ENCODE measurements at regions not wholly inside any gene's neighbourhood (a gene's known extent, or its start where the extent isn't known, plus 50 kb on each side); places are given as distances from the start of the nearest gene placed in this dataset.
A peak's percentile ranks its signal among the peaks of the same experiment; 100 is the strongest.
"Not testable (repeated sequence)": the region's sequence is repeated elsewhere in the genome, so short reads cannot be mapped to it uniquely, and the experiment has no call there.

- H3K36me3 ChIP-seq (ENCODE audit: insufficient read depth); H4K20me1 ChIP-seq (ENCODE audit: insufficient read depth); H3K4me1 ChIP-seq (ENCODE audit: low read depth, poor library complexity, severe bottlenecking); H3K9ac ChIP-seq; H3K79me2 ChIP-seq (ENCODE audit: insufficient read depth, low read depth); H3K27me3 ChIP-seq (ENCODE audit: insufficient read depth, low read depth); H3K4me2 ChIP-seq; H3K27ac ChIP-seq; H3K4me3 ChIP-seq (IDR thresholded peaks at IDR 0.05; ENCODE audit: insufficient read depth, low read depth, low read length); H2AFZ ChIP-seq (ENCODE audit: low read depth): not testable (repeated sequence)
These were observed 290.3 kb upstream of the PLGLB1 start for GRCh38 chr2:87311896-87312441.

- Histone ChIP-seq H2AFZ (ENCODE audit: low read depth) (peak overlapping the region; percentile 59; the same call in 1 of the 2 replicates), H3K4me2 (peak overlapping the region; percentile 83; the same call in 1 of the 2 replicates)
- H3K4me3 ChIP-seq (IDR thresholded peaks at IDR 0.05; ENCODE audit: insufficient read depth, low read depth, low read length); H3K9ac ChIP-seq; H4K20me1 ChIP-seq (ENCODE audit: insufficient read depth); H3K79me2 ChIP-seq (ENCODE audit: insufficient read depth, low read depth); H3K4me1 ChIP-seq (ENCODE audit: low read depth, poor library complexity, severe bottlenecking); H3K27me3 ChIP-seq (ENCODE audit: insufficient read depth, low read depth); H3K36me3 ChIP-seq (ENCODE audit: insufficient read depth); H3K27ac ChIP-seq: not testable (repeated sequence)
These were observed 293.0 kb upstream of the PLGLB1 start for GRCh38 chr2:87314622-87315021.

GRCh38 chr2:87315183-87315902, 293.7 kb upstream of the PLGLB1 start:
- Histone ChIP-seq H3K4me2 (peak overlapping the region; percentile 83; the same call in 1 of the 2 replicates), H2AFZ (ENCODE audit: low read depth) (peak overlapping the region; percentile 59; the same call in 1 of the 2 replicates)
- not testable (repeated sequence) for H3K36me3 ChIP-seq (ENCODE audit: insufficient read depth); H3K4me3 ChIP-seq (IDR thresholded peaks at IDR 0.05; ENCODE audit: insufficient read depth, low read depth, low read length); H3K27ac ChIP-seq; H3K27me3 ChIP-seq (ENCODE audit: insufficient read depth, low read depth); H4K20me1 ChIP-seq (ENCODE audit: insufficient read depth); H3K9ac ChIP-seq; H3K79me2 ChIP-seq (ENCODE audit: insufficient read depth, low read depth); H3K4me1 ChIP-seq (ENCODE audit: low read depth, poor library complexity, severe bottlenecking)

GRCh38 chr2:87317193-87317592, 295.5 kb upstream of the PLGLB1 start:
- not testable (repeated sequence) for H3K9ac ChIP-seq; H3K27me3 ChIP-seq (ENCODE audit: insufficient read depth, low read depth); H4K20me1 ChIP-seq (ENCODE audit: insufficient read depth); H3K4me2 ChIP-seq; H3K27ac ChIP-seq; H3K4me3 ChIP-seq (IDR thresholded peaks at IDR 0.05; ENCODE audit: insufficient read depth, low read depth, low read length); H3K4me1 ChIP-seq (ENCODE audit: low read depth, poor library complexity, severe bottlenecking); H3K79me2 ChIP-seq (ENCODE audit: insufficient read depth, low read depth); H2AFZ ChIP-seq (ENCODE audit: low read depth); H3K36me3 ChIP-seq (ENCODE audit: insufficient read depth)

GRCh38 chr2:87318814-87319491, 297.3 kb upstream of the PLGLB1 start:
- not testable (repeated sequence) for H3K79me2 ChIP-seq (ENCODE audit: insufficient read depth, low read depth); H3K9ac ChIP-seq; H3K36me3 ChIP-seq (ENCODE audit: insufficient read depth); H3K4me1 ChIP-seq (ENCODE audit: low read depth, poor library complexity, severe bottlenecking); H4K20me1 ChIP-seq (ENCODE audit: insufficient read depth); H2AFZ ChIP-seq (ENCODE audit: low read depth); H3K4me3 ChIP-seq (IDR thresholded peaks at IDR 0.05; ENCODE audit: insufficient read depth, low read depth, low read length); H3K27me3 ChIP-seq (ENCODE audit: insufficient read depth, low read depth); H3K27ac ChIP-seq; H3K4me2 ChIP-seq

- H3K27me3 ChIP-seq (ENCODE audit: insufficient read depth, low read depth); H3K4me2 ChIP-seq; H3K4me1 ChIP-seq (ENCODE audit: low read depth, poor library complexity, severe bottlenecking); H3K9ac ChIP-seq; H3K79me2 ChIP-seq (ENCODE audit: insufficient read depth, low read depth); H3K27ac ChIP-seq; H4K20me1 ChIP-seq (ENCODE audit: insufficient read depth); H3K4me3 ChIP-seq (IDR thresholded peaks at IDR 0.05; ENCODE audit: insufficient read depth, low read depth, low read length); H2AFZ ChIP-seq (ENCODE audit: low read depth); H3K36me3 ChIP-seq (ENCODE audit: insufficient read depth): not testable (repeated sequence)
These were observed 298.1 kb upstream of the PLGLB1 start for GRCh38 chr2:87319705-87320104.

GRCh38 chr2:87321201-87321600, 299.6 kb upstream of the PLGLB1 start:
- H3K27me3 ChIP-seq (ENCODE audit: insufficient read depth, low read depth); H3K4me3 ChIP-seq (IDR thresholded peaks at IDR 0.05; ENCODE audit: insufficient read depth, low read depth, low read length); H3K27ac ChIP-seq; H2AFZ ChIP-seq (ENCODE audit: low read depth); H3K4me1 ChIP-seq (ENCODE audit: low read depth, poor library complexity, severe bottlenecking); H4K20me1 ChIP-seq (ENCODE audit: insufficient read depth); H3K4me2 ChIP-seq; H3K36me3 ChIP-seq (ENCODE audit: insufficient read depth); H3K79me2 ChIP-seq (ENCODE audit: insufficient read depth, low read depth); H3K9ac ChIP-seq: not testable (repeated sequence)

GRCh38 chr2:87324335-87325041, 302.8 kb upstream of the PLGLB1 start:
- not testable (repeated sequence) for H4K20me1 ChIP-seq (ENCODE audit: insufficient read depth); H3K9ac ChIP-seq; H3K27me3 ChIP-seq (ENCODE audit: insufficient read depth, low read depth); H3K27ac ChIP-seq; H2AFZ ChIP-seq (ENCODE audit: low read depth); H3K36me3 ChIP-seq (ENCODE audit: insufficient read depth); H3K4me1 ChIP-seq (ENCODE audit: low read depth, poor library complexity, severe bottlenecking); H3K79me2 ChIP-seq (ENCODE audit: insufficient read depth, low read depth); H3K4me2 ChIP-seq; H3K4me3 ChIP-seq (IDR thresholded peaks at IDR 0.05; ENCODE audit: insufficient read depth, low read depth, low read length)

GRCh38 chr2:87325042-87325910, 303.6 kb upstream of the PLGLB1 start:
- H3K4me3 ChIP-seq (IDR thresholded peaks at IDR 0.05; ENCODE audit: insufficient read depth, low read depth, low read length); H4K20me1 ChIP-seq (ENCODE audit: insufficient read depth); H3K27ac ChIP-seq; H3K36me3 ChIP-seq (ENCODE audit: insufficient read depth); H3K27me3 ChIP-seq (ENCODE audit: insufficient read depth, low read depth); H2AFZ ChIP-seq (ENCODE audit: low read depth); H3K4me1 ChIP-seq (ENCODE audit: low read depth, poor library complexity, severe bottlenecking); H3K9ac ChIP-seq; H3K4me2 ChIP-seq; H3K79me2 ChIP-seq (ENCODE audit: insufficient read depth, low read depth): not testable (repeated sequence)
